ENCODE measurements at regions not wholly inside any gene's neighbourhood (a gene's known extent, or its start where the extent isn't known, plus 50 kb on each side); places are given as distances from the start of the nearest gene placed in this dataset.

GRCh38 chr10:24008164-24009091 is 200.5 kb upstream of the KIAA1217 start:
- Mint-ChIP-seq H3K27me3 (no peaks in the 10 kb centered on the region), H3K27ac (ENCODE audit: low read depth) (no peak overlapping the region), H3K4me1 (no peaks in the 10 kb centered on the region), H3K4me3 (no peak overlapping the region), H3K36me3 (ENCODE audit: insufficient read depth) (no peaks in the 10 kb centered on the region), H3K9me3 (peaks cover 5% of the 10 kb centered on the region)
- DNase-seq (ENCODE audit: low spot score in 2 of 2) (no peak), ATAC-seq (replicated peaks; ENCODE audit: extremely low read depth, poor library complexity, severe bottlenecking) (no peak)

GRCh38 chr10:24009115-24009514 is 199.8 kb upstream of the KIAA1217 start:
- ATAC-seq (replicated peaks; ENCODE audit: extremely low read depth, poor library complexity, severe bottlenecking) = no peak
- H3K4me3 Mint-ChIP-seq = no peak overlapping the region
- DNase-seq (ENCODE audit: low spot score in 2 of 2) = no peak

GRCh38 chr10:24009736-24010135 is 199.2 kb upstream of the KIAA1217 start:
- no peaks in the 10 kb centered on the region for H3K27me3 Mint-ChIP-seq
- no peak for ATAC-seq (replicated peaks; ENCODE audit: extremely low read depth, poor library complexity, severe bottlenecking)
- DNase-seq (ENCODE audit: low spot score in 2 of 2) = no peak
- no peak overlapping the region for H3K4me3 Mint-ChIP-seq
- no peaks in the 10 kb centered on the region for H3K4me1 Mint-ChIP-seq
- H3K9me3 Mint-ChIP-seq = peaks cover 5% of the 10 kb centered on the region
- H3K27ac Mint-ChIP-seq (ENCODE audit: low read depth) = no peak overlapping the region
- H3K36me3 Mint-ChIP-seq (ENCODE audit: insufficient read depth) = no peaks in the 10 kb centered on the region

More at GRCh38 chr10:24009115-24009514, 199.8 kb upstream of the KIAA1217 start:
- Mint-ChIP-seq H3K9me3 (peaks cover 5% of the 10 kb centered on the region), H3K4me1 (no peaks in the 10 kb centered on the region), H3K27ac (ENCODE audit: low read depth) (no peak overlapping the region), H3K36me3 (ENCODE audit: insufficient read depth) (no peaks in the 10 kb centered on the region), H3K27me3 (no peaks in the 10 kb centered on the region)

- no peaks in the 10 kb centered on the region for H3K27me3 Mint-ChIP-seq
- DNase-seq (ENCODE audit: low spot score in 2 of 2) (no peak), ATAC-seq (replicated peaks; ENCODE audit: extremely low read depth, poor library complexity, severe bottlenecking) (no peak)
- H3K36me3 Mint-ChIP-seq (ENCODE audit: insufficient read depth) = no peaks in the 10 kb centered on the region
- H3K27ac Mint-ChIP-seq (ENCODE audit: low read depth) = no peak overlapping the region
- H3K4me1 Mint-ChIP-seq = no peaks in the 10 kb centered on the region
- H3K4me3 Mint-ChIP-seq = no peak overlapping the region
- H3K9me3 Mint-ChIP-seq = peaks cover 5% of the 10 kb centered on the region
Measured at GRCh38 chr10:24010436-24010970, 198.4 kb upstream of the KIAA1217 start.

GRCh38 chr10:24012249-24012803 is 196.6 kb upstream of the KIAA1217 start:
- DNase-seq (ENCODE audit: low spot score in 2 of 2) (no peak), ATAC-seq (replicated peaks; ENCODE audit: extremely low read depth, poor library complexity, severe bottlenecking) (no peak)
- no peak overlapping the region for H3K27ac Mint-ChIP-seq (ENCODE audit: low read depth)
- peaks cover 5% of the 10 kb centered on the region for H3K9me3 Mint-ChIP-seq
- H3K4me1 Mint-ChIP-seq = no peaks in the 10 kb centered on the region
- no peak overlapping the region for H3K4me3 Mint-ChIP-seq
- H3K36me3 Mint-ChIP-seq (ENCODE audit: insufficient read depth) = no peaks in the 10 kb centered on the region
- H3K27me3 Mint-ChIP-seq = no peaks in the 10 kb centered on the region

- Mint-ChIP-seq H3K27me3 (no peaks in the 10 kb centered on the region), H3K27ac (ENCODE audit: low read depth) (no peak overlapping the region), H3K36me3 (ENCODE audit: insufficient read depth) (no peaks in the 10 kb centered on the region), H3K4me3 (no peak overlapping the region), H3K9me3 (peaks cover 9% of the 10 kb centered on the region), H3K4me1 (no peaks in the 10 kb centered on the region)
- ATAC-seq (replicated peaks; ENCODE audit: extremely low read depth, poor library complexity, severe bottlenecking) (no peak), DNase-seq (ENCODE audit: low spot score in 2 of 2) (no peak)
Measured at GRCh38 chr10:24027107-24027506, 181.8 kb upstream of the KIAA1217 start.

- Mint-ChIP-seq H3K27ac (ENCODE audit: low read depth) (no peak overlapping the region), H3K27me3 (no peaks in the 10 kb centered on the region), H3K4me3 (no peak overlapping the region), H3K36me3 (ENCODE audit: insufficient read depth) (no peaks in the 10 kb centered on the region), H3K9me3 (peaks cover 29% of the 10 kb centered on the region), H3K4me1 (no peaks in the 10 kb centered on the region)
- no peak for DNase-seq (ENCODE audit: low spot score in 2 of 2)
- no peak for ATAC-seq (replicated peaks; ENCODE audit: extremely low read depth, poor library complexity, severe bottlenecking)
Measured at GRCh38 chr10:24034571-24034970, 174.4 kb upstream of the KIAA1217 start.

- DNase-seq (ENCODE audit: low spot score in 2 of 2) = no peak
- no peaks in the 10 kb centered on the region for H3K27me3 Mint-ChIP-seq
Measured at GRCh38 chr10:24035761-24036160, 173.2 kb upstream of the KIAA1217 start.

GRCh38 chr10:24039315-24039714 is 169.6 kb upstream of the KIAA1217 start:
- peaks cover 1% of the 10 kb centered on the region for H3K36me3 Mint-ChIP-seq (ENCODE audit: insufficient read depth)
- H3K9me3 Mint-ChIP-seq = peaks cover 27% of the 10 kb centered on the region
- no peak overlapping the region for H3K4me3 Mint-ChIP-seq
- H3K27me3 Mint-ChIP-seq = no peaks in the 10 kb centered on the region
- no peak overlapping the region for H3K27ac Mint-ChIP-seq (ENCODE audit: low read depth)
- DNase-seq (ENCODE audit: low spot score in 2 of 2) (no peak), ATAC-seq (replicated peaks; ENCODE audit: extremely low read depth, poor library complexity, severe bottlenecking) (no peak)
- no peaks in the 10 kb centered on the region for H3K4me1 Mint-ChIP-seq

More at GRCh38 chr10:24035761-24036160, 173.2 kb upstream of the KIAA1217 start:
- H3K4me1 Mint-ChIP-seq = no peaks in the 10 kb centered on the region
- no peak overlapping the region for H3K4me3 Mint-ChIP-seq
- ATAC-seq (replicated peaks; ENCODE audit: extremely low read depth, poor library complexity, severe bottlenecking) = no peak
- no peak overlapping the region for H3K27ac Mint-ChIP-seq (ENCODE audit: low read depth)
- H3K9me3 Mint-ChIP-seq = peaks cover 29% of the 10 kb centered on the region
- H3K36me3 Mint-ChIP-seq (ENCODE audit: insufficient read depth) = no peaks in the 10 kb centered on the region

- Mint-ChIP-seq H3K36me3 (ENCODE audit: insufficient read depth) (peaks cover 1% of the 10 kb centered on the region), H3K9me3 (peaks cover 23% of the 10 kb centered on the region), H3K27me3 (no peaks in the 10 kb centered on the region), H3K4me1 (no peaks in the 10 kb centered on the region), H3K4me3 (no peak overlapping the region), H3K27ac (ENCODE audit: low read depth) (no peak overlapping the region)
- no peak for DNase-seq (ENCODE audit: low spot score in 2 of 2)
- ATAC-seq (replicated peaks; ENCODE audit: extremely low read depth, poor library complexity, severe bottlenecking) = no peak
Measured at GRCh38 chr10:24039897-24040296, 169.0 kb upstream of the KIAA1217 start.

- no peaks in the 10 kb centered on the region for H3K4me1 Mint-ChIP-seq
- no peak for DNase-seq (ENCODE audit: low spot score in 2 of 2)
Measured at GRCh38 chr10:24041034-24041433, 167.9 kb upstream of the KIAA1217 start.

GRCh38 chr10:24041834-24042233 is 167.1 kb upstream of the KIAA1217 start:
- Mint-ChIP-seq H3K4me3 (no peak overlapping the region), H3K4me1 (no peaks in the 10 kb centered on the region), H3K27me3 (no peaks in the 10 kb centered on the region), H3K36me3 (ENCODE audit: insufficient read depth) (peaks cover 1% of the 10 kb centered on the region), H3K27ac (ENCODE audit: low read depth) (no peak overlapping the region), H3K9me3 (peaks cover 8% of the 10 kb centered on the region)
- ATAC-seq (replicated peaks; ENCODE audit: extremely low read depth, poor library complexity, severe bottlenecking) = no peak
- no peak for DNase-seq (ENCODE audit: low spot score in 2 of 2)

More at GRCh38 chr10:24041034-24041433, 167.9 kb upstream of the KIAA1217 start:
- Mint-ChIP-seq H3K9me3 (peaks cover 16% of the 10 kb centered on the region), H3K27ac (ENCODE audit: low read depth) (no peak overlapping the region), H3K27me3 (no peaks in the 10 kb centered on the region), H3K36me3 (ENCODE audit: insufficient read depth) (peaks cover 1% of the 10 kb centered on the region), H3K4me3 (no peak overlapping the region)
- ATAC-seq (replicated peaks; ENCODE audit: extremely low read depth, poor library complexity, severe bottlenecking) = no peak

- H3K4me3 Mint-ChIP-seq = no peak overlapping the region
- DNase-seq (ENCODE audit: low spot score in 2 of 2) (no peak), ATAC-seq (replicated peaks; ENCODE audit: extremely low read depth, poor library complexity, severe bottlenecking) (no peak)
- H3K9me3 Mint-ChIP-seq = peaks cover 7% of the 10 kb centered on the region
- H3K36me3 Mint-ChIP-seq (ENCODE audit: insufficient read depth) = peaks cover 1% of the 10 kb centered on the region
- H3K27me3 Mint-ChIP-seq = no peaks in the 10 kb centered on the region
- H3K4me1 Mint-ChIP-seq = no peaks in the 10 kb centered on the region
- no peak overlapping the region for H3K27ac Mint-ChIP-seq (ENCODE audit: low read depth)
Measured at GRCh38 chr10:24042884-24043283, 166.1 kb upstream of the KIAA1217 start.
